IMR-90 (cell line): ENCODE measurements at regions not wholly inside any gene's neighbourhood (a gene's known extent, or its start where the extent isn't known, plus 50 kb on each side); places are given as distances from the start of the nearest gene placed in this dataset.

Experiments
- ATAC-seq: fragments of 200-7000 bp; cut with Tn5 transposase; 2 replicates; pipeline ENCODE4 v1.9.1; 2020; ENCODE audit warnings: low read depth, mild to moderate bottlenecking, moderate library complexity
- BruUV-seq: library from RNA; stranded (reverse); fragments of 400-500 nt; replicated peaks from 2 replicates; lab custom pipeline; 2021; lab: Mats Ljungman, UMichigan
- CTCF ChIA-PET: fragments of 300-600 bp; formaldehyde crosslinking; extraction: SDS; loops from one replicate; lab custom pipeline; 2021; ENCODE audit warnings: antibody characterized with exemption; lab: Yijun Ruan, JAX
- POLR2A ChIA-PET: fragments of 300-600 bp; sonication (Branson Sonifier 250); formaldehyde crosslinking; loops from one replicate; lab custom pipeline; 2022; ENCODE audit warnings: antibody characterized with exemption; ENCODE audit not compliant: unreplicated experiment; lab: Charles Lee
- DNase-seq: peaks from one replicate; pipeline ENCODE4 v3.0.0; 2013
- H2AFZ ChIP-seq: replicated peaks from 2 replicates; pipeline ENCODE3; 2013; ENCODE audit warnings: low read length, mild to moderate bottlenecking; ENCODE audit not compliant: poor library complexity
- H2AK5ac ChIP-seq: 2 replicates; pipeline ENCODE4 v1.6.1; 2013; ENCODE audit warnings: low read depth, low read length, inconsistent platforms
- H2AK9ac ChIP-seq: replicated peaks from 2 replicates; pipeline ENCODE3; 2013; ENCODE audit warnings: mild to moderate bottlenecking, low read depth, low read length, moderate library complexity; ENCODE audit not compliant: poor library complexity
- H2BK120ac ChIP-seq: 2 replicates; pipeline ENCODE4 v1.6.1; 2013; ENCODE audit warnings: low read depth, low read length, inconsistent platforms
- H2BK15ac ChIP-seq: 3 replicates; pipeline ENCODE4 v1.6.1; 2013; ENCODE audit warnings: low read depth, low read length, inconsistent platforms
- H2BK20ac ChIP-seq: 2 replicates; pipeline ENCODE4 v1.6.1; 2013; ENCODE audit warnings: low read depth, mild to moderate bottlenecking, inconsistent platforms, low read length, moderate library complexity
- H2BK5ac ChIP-seq: 2 replicates; pipeline ENCODE4 v1.6.1; 2013; ENCODE audit warnings: mild to moderate bottlenecking, low read depth, low read length, inconsistent platforms; ENCODE audit not compliant: poor library complexity, severe bottlenecking
- H3K14ac ChIP-seq: replicated peaks from 2 replicates; pipeline ENCODE4 v1.6.1; 2013; ENCODE audit warnings: low read depth, low read length, inconsistent platforms
- H3K18ac ChIP-seq: 2 replicates; pipeline ENCODE4 v1.6.1; 2013; ENCODE audit warnings: low read depth, low read length, control low read depth
- H3K23ac ChIP-seq: 2 replicates; pipeline ENCODE4 v1.6.1; 2013; ENCODE audit warnings: low read depth, low read length, inconsistent platforms
- H3K27ac ChIP-seq: 2 replicates; pipeline ENCODE4 v1.5.1; 2013; ENCODE audit warnings: mild to moderate bottlenecking, control low read depth, low read length; ENCODE audit not compliant: insufficient read depth
- H3K27me3 ChIP-seq: 2 replicates; pipeline ENCODE4 v1.6.1; 2013; ENCODE audit warnings: low read length; ENCODE audit not compliant: control insufficient read depth, insufficient read depth
- H3K36me3 ChIP-seq: 2 replicates; pipeline ENCODE4 v1.6.1; 2013; ENCODE audit warnings: low read length, mixed read lengths; ENCODE audit not compliant: control insufficient read depth, insufficient read depth
- H3K4ac ChIP-seq: 2 replicates; pipeline ENCODE4 v1.6.1; 2013; ENCODE audit warnings: low read depth, low read length, inconsistent platforms
- H3K4me1 ChIP-seq: 2 replicates; pipeline ENCODE4 v1.6.1; 2013; ENCODE audit warnings: low read length, mixed read lengths; ENCODE audit not compliant: control insufficient read depth, insufficient read depth
- H3K4me2 ChIP-seq: 2 replicates; pipeline ENCODE4 v1.6.1; 2013; ENCODE audit warnings: low read depth, mild to moderate bottlenecking, control low read depth, low read length, moderate library complexity
- H3K4me3 ChIP-seq: 2 replicates; pipeline ENCODE4 v1.5.1; 2013; ENCODE audit warnings: low read depth, mild to moderate bottlenecking, control low read depth, low read length, moderate library complexity; ENCODE audit not compliant: insufficient read depth
- H3K56ac ChIP-seq: 2 replicates; pipeline ENCODE4 v1.6.1; 2013; ENCODE audit warnings: low read length, inconsistent platforms; ENCODE audit not compliant: insufficient read depth; ENCODE audit errors: extremely low read depth
- H3K79me1 ChIP-seq, 2 experiments: 2 replicates each; pipeline ENCODE4 v1.6.1; 2013; ENCODE audit warnings: low read length in 2 of 2, inconsistent platforms in 1 of 2, low read depth in 1 of 2
- H3K9ac ChIP-seq: 2 replicates; pipeline ENCODE4 v1.6.1; 2013; ENCODE audit warnings: low read depth, low read length, control low read depth
- H3K9me1 ChIP-seq: 2 replicates; pipeline ENCODE4 v1.6.1; 2013; ENCODE audit warnings: low read length, inconsistent platforms; ENCODE audit not compliant: insufficient read depth
- H3K9me3 ChIP-seq: 2 replicates; pipeline ENCODE4 v1.6.1; 2013; ENCODE audit warnings: low read length; ENCODE audit not compliant: control insufficient read depth, insufficient read depth
- H4K20me1 ChIP-seq: 2 replicates; pipeline ENCODE4 v1.6.1; 2013; ENCODE audit warnings: low read length, inconsistent platforms; ENCODE audit not compliant: insufficient read depth
- H4K5ac ChIP-seq: 2 replicates; pipeline ENCODE4 v1.6.1; 2013; ENCODE audit warnings: mild to moderate bottlenecking, low read depth, low read length, control low read depth
- H4K8ac ChIP-seq, 2 experiments: 2 replicates each; pipeline ENCODE4 v1.6.1; 2013; ENCODE audit warnings: low read depth in 2 of 2, low read length in 2 of 2, control low read depth in 1 of 2, inconsistent platforms in 1 of 2
- H4K91ac ChIP-seq: 2 replicates; pipeline ENCODE4 v1.6.1; 2013; ENCODE audit warnings: low read depth, low read length, inconsistent platforms; ENCODE audit not compliant: insufficient read depth
- BHLHE40 ChIP-seq: fragments of 150-350 bp; IDR thresholded peaks from 2 replicates; pipeline ENCODE4 v1.6.1; 2016; ENCODE audit warnings: mild to moderate bottlenecking, low read depth, low read length
- CEBPB ChIP-seq: IDR thresholded peaks from 2 replicates; pipeline ENCODE4 v1.6.1; 2012; ENCODE audit warnings: low read depth, low read length, improper control_type of control experiment
- CTCF ChIP-seq: conservative IDR thresholded peaks from 2 replicates; pipeline ENCODE4 v1.5.1; 2012; ENCODE audit warnings: mild to moderate bottlenecking, low read depth, low read length, improper control_type of control experiment
- FOS ChIP-seq: fragments of 150-350 bp; IDR thresholded peaks from 2 replicates; pipeline ENCODE4 v1.6.1; 2016; ENCODE audit warnings: low read depth, low read length
- MXI1 ChIP-seq: IDR thresholded peaks from 2 replicates; pipeline ENCODE4 v1.6.1; 2012; ENCODE audit warnings: low read depth, mild to moderate bottlenecking, low read length, moderate library complexity, borderline replicate concordance
- RAD21 ChIP-seq: IDR thresholded peaks from 2 replicates; pipeline ENCODE4 v1.6.1; 2012; ENCODE audit warnings: low read length, improper control_type of control experiment
- RCOR1 ChIP-seq: IDR thresholded peaks from 2 replicates; pipeline ENCODE4 v1.6.1; 2012; ENCODE audit warnings: mild to moderate bottlenecking, low read length, improper control_type of control experiment; ENCODE audit not compliant: insufficient replicate concordance
- RFX5 ChIP-seq: IDR thresholded peaks from 2 replicates; pipeline ENCODE4 v1.8.0; 2012; ENCODE audit warnings: low read depth, mild to moderate bottlenecking, low read length, moderate library complexity
- USF2 ChIP-seq: fragments of 150-350 bp; IDR thresholded peaks from 2 replicates; pipeline ENCODE4 v1.6.1; 2017; ENCODE audit warnings: mild to moderate bottlenecking, antibody characterized with exemption, low read length, low read depth
- WGBS, 2 experiments: methylation state at CpG; one replicate each; pipeline versions ENCODE4 v1.1.5 to v1.1.7; 2013; ENCODE audit warnings: missing lambda C conversion rate in 2 of 2; ENCODE audit not compliant: insufficient read length in 1 of 2; ENCODE audit errors: extremely low coverage in 2 of 2; 5-methylcytosine and 5-hydroxymethylcytosine counted together
- dilution Hi-C: fragments of 300-500 bp; cut with HindIII; formaldehyde crosslinking; loops from one replicate; pipeline ENCODE4 v1.14.3; 2018; ENCODE audit warnings: low sequenced_read_pairs; ENCODE audit not compliant: unreplicated experiment
- in situ Hi-C: fragments of 300-500 bp; cut with MboI; formaldehyde crosslinking; loops from 3 replicates; pipeline ENCODE4 v1.14.3; 2019; ENCODE audit warnings: low sequenced_read_pairs, inconsistent platforms, mixed read lengths
- intact Hi-C: fragments of 100-400 bp; cut with micrococcal nuclease; formaldehyde crosslinking; loops from 2 replicates; pipeline ENCODE4 v1.10.0; 2022

- no peak overlapping the region for H3K56ac ChIP-seq
- no TSS peak for BruUV-seq
- dilution Hi-C loops, result no loop called here
Observed at GRCh38 chr1:98267423-98267822, 346.6 kb upstream of the DPYD start.

More at GRCh38 chr1:98267423-98267822, 346.6 kb upstream of the DPYD start:
- no peak overlapping the region for H2AK9ac ChIP-seq
- H2AK5ac ChIP-seq, result no peak overlapping the region
- no peak overlapping the region for H3K27ac ChIP-seq
- TF ChIP-seq RAD21 (no peak), BHLHE40 (no peak), CEBPB (no peak), RFX5 (no peak), FOS (no peak), USF2 (no peak), RCOR1 (no peak), CTCF (no peak), MXI1 (no peak)
- H3K4me1 ChIP-seq, result 0 out of 2 replicates have a peak, but pooled peaks cover 1% of the 10 kb centered on the region
- H3K4me2 ChIP-seq, result no peak overlapping the region
- H2BK120ac ChIP-seq, result no peak overlapping the region
- intact Hi-C loops, result no loop called here
- H3K36me3 ChIP-seq, result no peaks in the 10 kb centered on the region
- no peaks in the 10 kb centered on the region for H3K79me1 ChIP-seq
- 100% methylated on average over 3 of the region's 3 CpGs; no CpG with 5 or more reads in 1 of the 2 experiments for WGBS, 2 experiments
- no peak overlapping the region for H4K8ac ChIP-seq
- no peak overlapping the region for H2BK5ac ChIP-seq
- H2BK15ac ChIP-seq, result no peak overlapping the region
- no peak overlapping the region for H4K5ac ChIP-seq
- H3K23ac ChIP-seq, result no peak overlapping the region
- in situ Hi-C loops, result no loop called here
- no peaks in the 10 kb centered on the region for H3K9me1 ChIP-seq
- H3K27me3 ChIP-seq, result no peaks in the 10 kb centered on the region
- H4K20me1 ChIP-seq, result no peaks in the 10 kb centered on the region
- H3K4me3 ChIP-seq, result no peak overlapping the region
- H3K18ac ChIP-seq, result no peak overlapping the region
- DNase-seq, result no peak
- no peak overlapping the region for H4K91ac ChIP-seq
- H2AFZ ChIP-seq, result no peak overlapping the region
- no peaks in the 10 kb centered on the region for H3K9me3 ChIP-seq
- no peak overlapping the region for H3K14ac ChIP-seq
- ChIA-PET CTCF (no interaction called here), POLR2A (no interaction called here)
- no peak for ATAC-seq
- H2BK20ac ChIP-seq, result no peak overlapping the region
- no peak overlapping the region for H3K9ac ChIP-seq
- H3K4ac ChIP-seq, result no peak overlapping the region
